Thoracic aorta (tissue), 2 donors: ENCODE measurements at regions not wholly inside any gene's neighbourhood (a gene's known extent, or its start where the extent isn't known, plus 50 kb on each side); places are given as distances from the start of the nearest gene placed in this dataset.

ENCODE experiments used
- ATAC-seq: fragments of 150-250 bp; one replicate; pipeline ENCODE4 v1.8.0; 2017; ENCODE audit warnings: low read depth; ENCODE audit not compliant: insufficient number of reproducible peaks, low FRiP score
- DNase-seq: peaks from one replicate; pipeline ENCODE4 v3.0.0-alpha.2; 2020; ENCODE audit warnings: low spot score
- H3K27ac ChIP-seq, 2 donors: fragments of 200-600 bp; sonication (generic); 1 replicate in 1 of 2; 2 replicates in 1 of 2; pipeline ENCODE4 v1.5.1; 2016; ENCODE audit warnings: mild to moderate bottlenecking in 2 of 2, moderate library complexity in 2 of 2
- H3K27me3 ChIP-seq: fragments of 200-600 bp; sonication (generic); replicated peaks from 2 replicates; pipeline ENCODE4 v1.6.0; 2016; ENCODE audit warnings: mild to moderate bottlenecking; ENCODE audit not compliant: insufficient read depth
- H3K36me3 ChIP-seq: fragments of 200-600 bp; sonication (generic); one replicate; pipeline ENCODE4 v1.5.1; 2016
- H3K4me1 ChIP-seq, 2 donors: fragments of 200-600 bp; sonication (generic); 1 replicate in 1 of 2; 2 replicates in 1 of 2; pipeline versions ENCODE4 v1.5.1 to v1.6.0; 2016; ENCODE audit warnings: low read depth in 2 of 2, mild to moderate bottlenecking in 1 of 2; ENCODE audit not compliant: control insufficient read depth in 1 of 2
- H3K4me3 ChIP-seq: fragments of 200-600 bp; sonication (generic); 2 replicates; pipeline ENCODE4 v1.5.1; 2016; ENCODE audit warnings: mild to moderate bottlenecking
- H3K9me3 ChIP-seq: fragments of 200-600 bp; sonication (generic); 2 replicates; pipeline ENCODE4 v1.5.1; 2016
- TF ChIP-seq, protein P1 (sequence below): fragments of 200-600 bp; sonication (generic); IDR thresholded peaks from one replicate; pipeline ENCODE4 v1.5.1; 2019; ENCODE audit warnings: antibody characterized with exemption

DNA sequence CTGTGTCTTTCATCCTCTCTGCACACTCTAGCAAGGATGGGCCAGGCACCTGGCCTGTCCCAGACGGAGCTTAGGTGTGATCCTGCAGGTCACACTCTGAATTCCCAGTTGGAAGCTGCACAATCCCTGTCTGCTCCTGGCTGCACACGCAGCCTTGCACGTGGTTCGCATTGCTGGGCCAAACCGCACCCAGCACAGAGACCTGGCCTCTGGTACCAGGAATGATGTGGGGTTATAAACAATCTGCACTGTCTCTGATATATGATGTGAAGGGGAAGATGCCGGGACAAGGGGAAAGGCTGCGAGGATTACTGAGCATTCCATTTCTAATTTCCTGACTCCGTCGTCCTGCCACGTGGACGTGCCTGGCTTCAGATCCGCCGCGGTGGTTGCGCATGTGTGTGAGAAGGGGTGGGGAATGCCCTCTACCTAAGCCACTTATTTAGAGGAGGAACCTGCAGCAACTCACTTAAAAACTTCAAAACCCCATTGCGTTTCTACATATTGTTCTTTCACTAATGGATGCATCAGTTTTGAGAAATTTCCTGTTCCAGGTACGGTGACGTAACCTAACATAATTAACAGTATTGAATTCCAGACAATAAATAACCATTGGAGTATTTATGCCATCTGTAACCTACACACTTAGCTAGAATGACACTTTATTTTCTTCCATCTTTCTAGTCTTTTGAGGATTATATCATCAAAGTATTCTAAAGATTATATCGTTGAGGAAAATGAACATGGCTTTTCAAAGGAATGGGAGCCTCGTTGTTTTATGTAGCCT is 559.7 kb upstream of the MGMT start:
- no peak for DNase-seq
- H3K9me3 ChIP-seq = no peaks in the 10 kb centered on the region
- no peak overlapping the region for H3K4me3 ChIP-seq
- H3K4me1 ChIP-seq = no peaks in the 10 kb centered on the region
- H3K36me3 ChIP-seq = no peaks in the 10 kb centered on the region
- no peaks in the 10 kb centered on the region for H3K27me3 ChIP-seq
- ATAC-seq = no peak
- TF ChIP-seq, protein P1, sequence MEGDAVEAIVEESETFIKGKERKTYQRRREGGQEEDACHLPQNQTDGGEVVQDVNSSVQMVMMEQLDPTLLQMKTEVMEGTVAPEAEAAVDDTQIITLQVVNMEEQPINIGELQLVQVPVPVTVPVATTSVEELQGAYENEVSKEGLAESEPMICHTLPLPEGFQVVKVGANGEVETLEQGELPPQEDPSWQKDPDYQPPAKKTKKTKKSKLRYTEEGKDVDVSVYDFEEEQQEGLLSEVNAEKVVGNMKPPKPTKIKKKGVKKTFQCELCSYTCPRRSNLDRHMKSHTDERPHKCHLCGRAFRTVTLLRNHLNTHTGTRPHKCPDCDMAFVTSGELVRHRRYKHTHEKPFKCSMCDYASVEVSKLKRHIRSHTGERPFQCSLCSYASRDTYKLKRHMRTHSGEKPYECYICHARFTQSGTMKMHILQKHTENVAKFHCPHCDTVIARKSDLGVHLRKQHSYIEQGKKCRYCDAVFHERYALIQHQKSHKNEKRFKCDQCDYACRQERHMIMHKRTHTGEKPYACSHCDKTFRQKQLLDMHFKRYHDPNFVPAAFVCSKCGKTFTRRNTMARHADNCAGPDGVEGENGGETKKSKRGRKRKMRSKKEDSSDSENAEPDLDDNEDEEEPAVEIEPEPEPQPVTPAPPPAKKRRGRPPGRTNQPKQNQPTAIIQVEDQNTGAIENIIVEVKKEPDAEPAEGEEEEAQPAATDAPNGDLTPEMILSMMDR = no peak
- H3K27ac ChIP-seq = no peak overlapping the region

DNA sequence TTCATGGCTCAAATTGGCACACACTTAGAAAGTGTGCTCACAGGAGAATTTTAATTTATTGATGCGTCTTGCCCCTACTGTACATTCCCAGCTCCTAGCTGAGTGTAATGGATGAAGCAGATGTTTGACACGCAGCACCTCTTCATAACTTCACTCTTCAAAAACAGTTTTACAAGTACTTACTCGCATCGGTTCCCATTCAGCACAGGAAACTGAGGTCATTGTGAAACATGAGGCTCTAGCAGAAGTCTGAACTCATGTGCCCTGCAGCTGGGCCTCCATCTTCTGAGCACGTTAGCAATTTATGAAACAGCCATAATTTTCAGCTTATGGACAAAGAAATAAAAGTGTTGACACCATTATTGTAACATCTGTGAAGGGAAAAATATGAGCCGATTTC is 558.9 kb upstream of the MGMT start:
- H3K4me3 ChIP-seq = no peak overlapping the region
- TF ChIP-seq, protein P1 = no peak
- ATAC-seq (no peak), DNase-seq (no peak)
- H3K4me1 ChIP-seq = no peaks in the 10 kb centered on the region
- H3K27ac ChIP-seq = no peak overlapping the region
- no peaks in the 10 kb centered on the region for H3K36me3 ChIP-seq
- no peaks in the 10 kb centered on the region for H3K27me3 ChIP-seq
- H3K9me3 ChIP-seq = no peaks in the 10 kb centered on the region

DNA sequence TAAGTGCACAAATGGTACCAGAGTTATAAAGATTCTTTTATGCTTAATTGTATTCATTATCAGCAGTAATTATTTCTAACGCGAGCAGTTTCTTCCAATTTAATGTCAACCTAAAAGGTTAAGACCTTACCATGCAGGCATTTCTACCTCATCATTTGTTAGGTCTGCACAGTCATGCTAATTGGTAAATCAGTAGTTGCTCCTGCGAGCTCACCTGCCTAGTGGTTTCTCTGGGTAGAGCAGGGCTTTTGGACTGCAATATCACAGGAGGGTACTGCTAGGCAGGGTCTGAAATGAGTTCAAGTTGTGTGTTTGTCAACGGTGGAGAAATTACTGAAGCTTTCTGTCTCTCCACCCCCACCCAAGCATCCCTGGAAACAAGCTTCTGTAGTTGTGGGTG is 558.5 kb upstream of the MGMT start:
- H3K4me1 ChIP-seq = no peaks in the 10 kb centered on the region
- no peak for DNase-seq

DNA sequence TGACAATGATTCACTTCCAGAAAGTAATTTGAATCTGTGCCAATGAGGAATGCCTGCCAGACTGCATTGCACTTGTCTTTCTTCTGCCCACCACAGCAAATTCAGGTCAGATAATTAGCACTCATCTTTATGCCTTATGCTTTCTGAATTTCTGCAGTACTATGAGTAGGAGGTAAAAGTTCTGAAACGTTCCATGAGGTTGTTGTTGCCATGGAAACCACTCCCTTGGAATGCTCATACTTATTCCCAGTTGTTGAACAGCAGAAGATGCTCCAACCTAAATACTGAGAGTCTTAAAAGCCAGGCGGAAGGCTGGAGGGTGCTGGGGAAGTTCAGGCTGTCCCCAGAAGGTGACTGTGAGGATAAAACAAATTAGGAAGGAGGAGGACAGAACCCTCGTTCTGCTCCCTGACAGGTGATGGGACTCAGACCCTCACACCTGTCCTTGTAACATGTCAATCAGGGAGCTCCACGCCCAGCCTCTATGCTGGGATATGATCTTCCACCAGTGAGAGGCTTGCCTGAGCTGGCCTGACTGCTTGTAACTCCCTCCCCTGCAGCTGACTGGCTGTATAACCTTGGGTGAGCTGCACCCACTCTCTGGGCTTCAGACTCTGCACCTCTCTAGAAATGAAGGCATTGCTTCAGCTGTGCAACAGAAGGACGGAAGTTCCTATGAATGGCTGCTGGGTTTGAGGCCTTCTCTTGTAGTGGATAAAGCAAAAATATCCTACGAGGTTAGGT is 554.3 kb upstream of the MGMT start:
- TF ChIP-seq, protein P1 = no peak
- Histone ChIP-seq H3K27ac (no peak overlapping the region), H3K36me3 (no peaks in the 10 kb centered on the region), H3K4me1 (no peaks in the 10 kb centered on the region), H3K27me3 (no peaks in the 10 kb centered on the region), H3K9me3 (no peaks in the 10 kb centered on the region), H3K4me3 (no peak overlapping the region)
- ATAC-seq (no peak), DNase-seq (no peak)

More for the DNA sequence above, 558.5 kb upstream of the MGMT start:
- H3K36me3 ChIP-seq = no peaks in the 10 kb centered on the region
- no peaks in the 10 kb centered on the region for H3K9me3 ChIP-seq
- H3K27ac ChIP-seq = no peak overlapping the region
- no peak overlapping the region for H3K4me3 ChIP-seq
- TF ChIP-seq, protein P1 = no peak
- H3K27me3 ChIP-seq = no peaks in the 10 kb centered on the region
- ATAC-seq = no peak

DNA sequence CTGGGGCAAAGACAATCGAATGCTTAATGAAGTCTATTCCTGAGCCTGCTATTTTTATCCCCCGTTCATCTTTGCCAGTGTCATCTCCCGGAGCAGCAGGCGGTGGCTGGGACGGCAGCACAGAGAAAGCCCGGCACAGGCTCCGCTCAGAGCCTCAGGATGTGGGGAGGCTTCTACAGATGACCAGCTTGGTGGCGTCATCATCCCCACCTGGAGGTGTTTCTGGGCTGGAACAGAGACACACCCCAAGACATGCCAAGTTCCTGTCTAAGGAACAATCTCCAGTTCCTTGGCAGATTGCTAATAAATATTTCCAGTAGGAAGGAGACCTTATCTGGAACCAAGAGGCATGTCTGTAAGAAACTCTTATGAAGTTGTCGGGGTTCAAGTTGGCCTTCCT is 552.4 kb upstream of the MGMT start:
- ATAC-seq = no peak
- DNase-seq = no peak

More for the DNA sequence above, 552.4 kb upstream of the MGMT start:
- H3K36me3 ChIP-seq = no peaks in the 10 kb centered on the region
- H3K27ac ChIP-seq = no peak overlapping the region
- H3K27me3 ChIP-seq = no peaks in the 10 kb centered on the region
- no peak overlapping the region for H3K4me3 ChIP-seq
- H3K4me1 ChIP-seq = no peaks in the 10 kb centered on the region
- TF ChIP-seq, protein P1 = no peak
- no peaks in the 10 kb centered on the region for H3K9me3 ChIP-seq
